22Rv1 (cell line): ENCODE measurements at regions not wholly inside any gene's neighbourhood (a gene's known extent, or its start where the extent isn't known, plus 50 kb on each side); places are given as distances from the start of the nearest gene placed in this dataset.

Experiments
- H3K27ac ChIP-seq: fragments of 450-650 bp; 2 replicates; pipeline ENCODE4 v1.5.1; 2017
- ZFX ChIP-seq: fragments of 450-650 bp; IDR thresholded peaks from 2 replicates; pipeline ENCODE4 v1.6.1; 2017; ENCODE audit warnings: antibody characterized with exemption, borderline replicate concordance
- TF ChIP-seq, protein P1 (sequence below): fragments of 450-650 bp; IDR thresholded peaks from 2 replicates; pipeline ENCODE4 v1.5.1; 2017; ENCODE audit warnings: mild to moderate bottlenecking

DNA sequence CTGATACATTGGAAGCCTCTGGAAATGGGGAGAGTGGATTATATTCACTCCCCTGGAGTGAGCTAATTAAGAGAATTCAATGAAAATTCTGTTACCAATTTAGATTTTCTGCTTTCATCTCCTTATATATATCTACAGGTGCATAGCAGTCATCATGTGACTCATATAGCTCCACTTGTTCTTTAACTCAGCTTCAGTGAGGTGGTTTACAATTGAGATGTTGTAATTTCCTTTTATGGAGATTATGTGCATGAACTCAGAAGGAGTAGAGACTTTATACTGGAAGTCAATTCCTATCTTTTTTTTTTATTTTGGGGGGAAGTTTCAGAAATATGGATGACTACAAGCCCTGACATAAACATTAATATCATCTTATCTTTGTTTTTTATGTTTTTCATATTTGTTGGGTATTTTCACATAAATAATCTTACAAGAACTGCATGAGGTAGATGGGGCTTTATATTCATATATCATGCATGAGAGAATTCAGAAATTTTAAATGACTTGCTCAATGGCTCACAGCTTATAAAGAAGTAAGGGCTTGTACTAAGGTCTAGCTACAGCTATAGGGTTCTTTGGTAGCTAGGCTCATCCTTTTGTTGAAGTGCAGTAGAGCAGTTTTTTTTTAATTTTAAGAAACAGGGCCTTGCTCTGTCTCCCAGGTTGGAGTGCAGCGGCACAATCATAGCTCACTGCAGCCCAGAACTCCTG lies 92.3 kb upstream of the SCAF11 start:
- no peak overlapping the region for H3K27ac ChIP-seq
- TF ChIP-seq ZFX: no peak
- TF ChIP-seq, protein P1, sequence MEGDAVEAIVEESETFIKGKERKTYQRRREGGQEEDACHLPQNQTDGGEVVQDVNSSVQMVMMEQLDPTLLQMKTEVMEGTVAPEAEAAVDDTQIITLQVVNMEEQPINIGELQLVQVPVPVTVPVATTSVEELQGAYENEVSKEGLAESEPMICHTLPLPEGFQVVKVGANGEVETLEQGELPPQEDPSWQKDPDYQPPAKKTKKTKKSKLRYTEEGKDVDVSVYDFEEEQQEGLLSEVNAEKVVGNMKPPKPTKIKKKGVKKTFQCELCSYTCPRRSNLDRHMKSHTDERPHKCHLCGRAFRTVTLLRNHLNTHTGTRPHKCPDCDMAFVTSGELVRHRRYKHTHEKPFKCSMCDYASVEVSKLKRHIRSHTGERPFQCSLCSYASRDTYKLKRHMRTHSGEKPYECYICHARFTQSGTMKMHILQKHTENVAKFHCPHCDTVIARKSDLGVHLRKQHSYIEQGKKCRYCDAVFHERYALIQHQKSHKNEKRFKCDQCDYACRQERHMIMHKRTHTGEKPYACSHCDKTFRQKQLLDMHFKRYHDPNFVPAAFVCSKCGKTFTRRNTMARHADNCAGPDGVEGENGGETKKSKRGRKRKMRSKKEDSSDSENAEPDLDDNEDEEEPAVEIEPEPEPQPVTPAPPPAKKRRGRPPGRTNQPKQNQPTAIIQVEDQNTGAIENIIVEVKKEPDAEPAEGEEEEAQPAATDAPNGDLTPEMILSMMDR: no peak

DNA sequence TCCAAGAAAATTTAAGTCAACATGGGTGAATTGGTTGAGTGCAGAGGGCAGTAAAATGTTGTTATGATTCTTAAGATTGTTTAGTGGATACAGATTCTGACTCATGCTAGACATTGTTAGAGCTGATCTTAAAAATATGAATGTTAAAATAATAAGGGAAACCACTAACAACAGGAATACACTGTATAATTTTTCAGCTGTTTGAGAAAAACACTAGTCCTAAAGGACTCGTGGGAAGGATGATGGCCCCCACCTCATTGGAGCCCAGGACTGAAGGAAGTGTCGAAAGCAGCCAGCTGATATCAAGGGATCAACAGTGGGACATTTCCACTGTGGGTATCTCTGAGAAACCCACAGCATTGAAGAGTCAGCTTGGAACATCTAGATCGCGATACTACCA lies 82.9 kb upstream of the SCAF11 start:
- H3K27ac ChIP-seq: no peak overlapping the region
- TF ChIP-seq, protein P1: no peak
- TF ChIP-seq ZFX: no peak

DNA sequence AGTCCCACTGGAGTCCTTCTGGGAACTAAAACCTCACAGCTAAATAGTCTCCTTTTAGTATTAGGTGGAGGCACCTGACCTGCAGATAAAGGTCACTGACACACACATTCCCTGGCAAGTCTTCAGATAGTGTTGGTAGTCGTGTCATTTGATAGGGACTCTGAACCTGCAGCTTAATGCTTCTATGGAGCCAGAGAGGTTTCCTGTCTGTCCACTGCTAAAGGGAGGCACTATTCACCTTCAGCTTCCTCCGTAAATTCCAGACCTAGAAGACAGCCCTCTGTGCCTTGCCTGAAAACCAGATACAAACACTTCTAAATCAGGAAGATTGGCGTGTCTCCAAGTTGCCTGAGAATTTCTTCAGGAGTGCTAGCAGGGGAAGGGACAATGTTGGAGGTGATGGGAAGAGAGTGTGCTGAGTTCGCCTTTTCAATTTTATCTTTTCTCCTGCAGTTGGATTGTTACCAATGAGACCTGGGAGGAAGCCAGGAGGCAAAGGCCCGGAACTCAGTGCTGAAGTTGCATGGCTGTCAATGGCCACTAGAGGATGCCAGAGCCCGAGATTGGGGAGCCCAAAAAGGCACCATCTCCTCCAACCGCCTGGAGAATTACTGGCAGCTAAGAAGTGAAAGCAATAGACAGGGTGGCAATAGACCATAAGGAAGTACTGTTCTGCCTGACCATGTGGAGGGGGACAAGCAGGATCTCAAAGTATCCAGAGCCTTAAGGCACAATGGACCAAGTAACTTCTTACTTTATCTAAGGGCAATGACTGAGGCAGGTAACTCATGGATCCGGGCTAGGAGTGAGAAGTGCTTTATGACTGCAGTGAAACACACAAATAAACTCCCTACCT lies 81.6 kb upstream of the SCAF11 start:
- TF ChIP-seq ZFX: no peak
- TF ChIP-seq, protein P1: peak; percentile 100
- no peak overlapping the region for H3K27ac ChIP-seq

DNA sequence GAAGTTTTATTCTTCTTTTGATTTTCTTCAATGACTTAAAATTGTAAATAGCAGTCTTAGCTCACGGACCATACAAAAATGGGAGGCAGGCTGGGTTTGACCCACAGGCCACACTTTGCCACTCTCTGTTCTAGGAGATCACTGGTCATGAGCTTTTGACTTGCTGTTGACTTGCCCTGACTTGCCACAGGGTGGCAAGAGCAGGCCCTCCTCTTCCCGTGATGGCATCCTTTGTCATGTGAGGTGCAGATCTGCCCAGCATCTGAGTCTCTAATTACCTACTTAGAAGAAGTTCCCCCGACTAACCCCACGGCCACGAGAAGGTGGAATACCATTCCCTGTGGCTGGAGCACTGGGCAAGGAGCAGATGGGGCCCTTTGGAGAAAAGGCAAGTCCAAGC lies 81.0 kb upstream of the SCAF11 start:
- TF ChIP-seq, protein P1: no peak
- TF ChIP-seq ZFX: no peak

DNA sequence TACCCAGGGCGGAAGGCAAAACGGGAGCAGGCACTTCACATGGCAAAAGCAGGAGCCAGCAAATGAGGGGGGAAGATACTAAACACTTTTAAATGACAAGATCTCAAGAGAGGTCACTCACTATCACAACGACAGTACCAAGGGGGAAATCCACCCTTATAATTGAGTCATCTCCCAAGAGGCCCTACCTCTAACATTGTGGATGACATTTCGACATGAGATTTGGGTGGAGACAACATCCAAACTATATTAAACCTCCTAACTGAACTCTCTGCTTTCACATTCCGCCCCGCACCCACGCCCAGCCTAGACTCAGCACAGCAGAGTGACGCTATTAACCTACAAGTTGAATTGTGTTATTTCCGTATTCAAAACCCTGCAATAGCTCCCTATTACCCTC lies 76.7 kb upstream of the SCAF11 start:
- TF ChIP-seq ZFX: no peak
- TF ChIP-seq, protein P1: no peak
- H3K27ac ChIP-seq: no peak overlapping the region

More for the DNA sequence above, 81.0 kb upstream of the SCAF11 start:
- H3K27ac ChIP-seq: no peak overlapping the region

DNA sequence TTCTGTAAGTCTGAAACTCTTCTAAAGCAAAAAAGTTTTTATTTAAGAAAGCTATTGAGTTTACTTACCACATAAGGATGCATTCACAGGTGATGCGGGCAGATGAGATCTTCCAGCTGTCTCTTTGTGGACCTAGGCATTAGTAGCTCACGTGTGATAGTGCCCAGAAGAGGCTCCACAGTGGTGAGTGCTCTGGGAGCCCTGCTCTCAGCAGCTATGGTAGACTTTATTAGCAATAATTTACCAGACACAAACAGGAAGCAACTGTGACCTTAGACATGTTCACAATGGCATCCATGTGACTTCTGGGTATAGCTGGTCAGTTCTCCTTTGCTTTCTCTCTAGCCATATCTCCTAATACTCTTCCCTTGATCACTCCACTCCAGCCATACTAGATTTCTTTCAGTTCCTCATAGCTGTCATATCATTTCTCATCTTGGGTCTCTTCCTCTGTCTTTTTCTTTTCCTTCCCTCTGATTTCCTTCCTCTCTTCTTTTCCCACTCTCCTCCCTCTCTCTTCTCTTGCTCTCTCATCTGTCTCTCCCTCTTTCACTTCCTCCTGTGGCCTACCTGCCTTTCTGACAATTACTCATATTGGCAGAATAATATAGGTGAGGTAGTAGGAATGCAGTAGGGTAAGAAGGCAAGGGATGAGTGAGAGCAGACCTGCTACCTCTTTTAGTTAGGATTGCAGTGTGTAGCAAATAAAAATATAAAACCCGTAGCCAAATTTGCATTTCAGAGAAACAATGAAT lies 75.2 kb upstream of the SCAF11 start:
- no peak overlapping the region for H3K27ac ChIP-seq
- no peak for TF ChIP-seq ZFX
- TF ChIP-seq, protein P1: no peak
